ENCODE measurements at regions not wholly inside any gene's neighbourhood (a gene's known extent, or its start where the extent isn't known, plus 50 kb on each side); places are given as distances from the start of the nearest gene placed in this dataset.

DNA sequence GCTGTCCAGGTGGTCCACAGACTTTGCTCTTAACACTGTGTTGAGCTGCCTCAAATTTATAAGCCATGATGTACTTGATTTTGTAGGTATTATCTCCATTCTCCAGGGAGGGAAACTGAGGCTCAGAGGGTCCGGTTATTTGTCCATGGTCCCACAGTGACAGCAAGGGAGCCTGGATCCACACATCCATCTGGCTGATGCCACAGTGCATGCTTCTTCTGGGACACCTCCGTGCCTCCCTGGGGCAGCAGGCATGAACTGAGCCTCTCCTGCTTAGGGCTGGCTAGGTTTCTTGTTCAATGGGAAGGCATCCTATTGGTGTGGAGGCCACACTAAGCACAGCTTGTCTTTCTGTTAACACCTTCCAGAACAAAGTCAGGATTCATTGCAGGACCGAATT is 317.3 kb downstream of the AJAP1 start:
- DNase-seq, result no peak

GRCh38 chr1:4970532-4970931 is 316.1 kb downstream of the AJAP1 start:
- no peak for DNase-seq

- no peak for DNase-seq
Observed at GRCh38 chr1:4969556-4970129, 315.2 kb downstream of the AJAP1 start.

- no peak for DNase-seq
Observed at GRCh38 chr1:4965346-4966075, 311.1 kb downstream of the AJAP1 start.

- no peak for DNase-seq
Observed at GRCh38 chr1:4964634-4965345, 310.4 kb downstream of the AJAP1 start.

DNA sequence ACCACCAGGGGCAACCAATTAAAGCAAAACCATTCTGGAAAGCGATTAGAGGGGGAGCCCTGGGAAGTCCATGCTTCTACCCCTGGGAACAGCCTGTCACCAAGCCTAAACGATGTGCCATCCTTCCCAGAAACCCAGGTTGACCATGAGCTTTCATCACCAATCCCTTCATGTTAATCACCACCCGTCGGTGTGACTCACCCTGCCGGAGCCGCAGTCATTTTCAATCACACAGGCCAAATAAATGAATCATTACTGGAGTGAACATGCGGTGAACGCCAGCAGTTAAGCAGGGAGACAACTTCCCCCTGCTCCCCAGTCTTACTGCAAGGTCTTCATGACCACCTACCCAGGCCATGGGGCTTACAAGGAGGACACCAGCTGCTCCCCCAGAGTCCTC is 308.8 kb downstream of the AJAP1 start:
- no peak for DNase-seq

GRCh38 chr1:4962836-4963235 is 308.4 kb downstream of the AJAP1 start:
- no peak for DNase-seq

DNA sequence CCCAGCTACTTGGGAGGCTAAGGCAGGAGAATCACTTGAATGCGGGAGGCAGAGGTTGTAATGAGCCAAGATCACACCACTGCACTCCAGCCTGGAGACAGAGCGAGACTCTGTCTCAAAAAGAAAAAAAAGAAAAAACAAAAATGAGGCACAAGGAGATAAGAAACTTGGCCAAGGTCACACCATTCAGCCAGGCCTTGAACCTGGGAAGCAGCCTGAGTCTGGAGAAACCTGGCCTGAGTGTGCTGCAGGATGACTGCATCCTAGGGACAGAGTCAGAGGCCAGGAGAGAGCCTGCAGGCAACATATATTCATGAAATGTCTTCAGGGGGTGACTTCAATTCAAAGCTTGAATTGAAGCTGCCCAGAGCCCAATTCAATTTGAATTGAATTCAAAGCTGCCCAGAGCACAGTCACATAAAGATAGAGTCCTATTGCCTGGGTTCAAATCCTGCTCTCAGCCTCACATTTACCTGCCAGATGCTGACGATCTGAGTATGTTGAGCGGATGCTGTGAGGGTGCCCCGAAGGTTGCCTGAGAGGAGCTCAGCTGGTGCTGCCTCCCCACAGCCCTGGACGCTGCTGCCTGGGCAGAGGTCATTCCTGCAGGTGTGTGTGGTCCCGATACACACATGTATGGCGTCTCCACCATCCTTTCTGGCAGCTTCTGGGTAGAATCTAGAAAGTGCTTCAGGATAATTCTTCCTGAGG is 307.7 kb downstream of the AJAP1 start:
- no peak for DNase-seq

- no peak for DNase-seq
Observed at GRCh38 chr1:4960782-4961475, 306.5 kb downstream of the AJAP1 start.

- DNase-seq, result no peak
Observed at GRCh38 chr1:4960336-4960735, 305.9 kb downstream of the AJAP1 start.

DNA sequence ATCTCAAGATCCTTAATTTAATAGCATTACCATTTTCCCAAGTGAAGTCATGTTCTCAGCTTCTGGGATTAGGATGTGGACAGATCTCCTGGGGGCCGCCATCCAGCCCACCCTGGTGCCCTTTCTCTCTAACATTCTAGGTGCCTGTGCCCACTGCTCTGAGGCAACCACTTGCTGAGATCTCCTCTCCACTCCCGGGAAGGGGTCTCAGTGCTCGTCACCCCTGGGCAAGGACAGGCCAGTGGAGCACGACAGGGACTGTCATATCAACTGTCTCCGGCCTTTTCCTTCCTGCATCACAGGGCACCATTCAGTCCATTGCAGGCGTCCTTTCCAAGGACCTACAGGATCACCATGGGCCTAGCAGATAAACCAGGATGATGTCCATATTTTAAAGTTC is 304.8 kb downstream of the AJAP1 start:
- DNase-seq, result no peak

DNA sequence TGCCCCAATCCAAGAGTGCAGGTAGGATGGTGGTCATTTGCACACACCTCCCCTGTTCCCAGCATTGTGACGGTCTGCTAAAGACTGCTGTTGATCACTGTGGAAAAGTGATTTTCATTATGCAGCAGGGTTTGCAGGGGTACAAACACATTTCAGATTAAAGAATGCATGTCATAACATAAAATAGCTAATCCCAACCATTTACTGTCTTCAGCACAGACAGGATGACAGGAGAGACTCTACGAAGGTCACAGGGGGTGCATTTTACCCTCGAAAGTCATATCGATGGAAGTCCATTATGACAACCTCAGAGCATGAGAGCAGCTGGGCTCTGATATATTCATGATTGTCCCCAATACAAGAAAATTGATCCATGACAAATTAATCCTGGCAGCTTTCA is 302.6 kb downstream of the AJAP1 start:
- no peak for DNase-seq

GRCh38 chr1:4954392-4954791 is 300.0 kb downstream of the AJAP1 start:
- DNase-seq, result no peak

- DNase-seq, result no peak
Observed at GRCh38 chr1:4951601-4952000, 297.2 kb downstream of the AJAP1 start.

- no peak for DNase-seq
Observed at GRCh38 chr1:4946343-4946742, 291.9 kb downstream of the AJAP1 start.

DNA sequence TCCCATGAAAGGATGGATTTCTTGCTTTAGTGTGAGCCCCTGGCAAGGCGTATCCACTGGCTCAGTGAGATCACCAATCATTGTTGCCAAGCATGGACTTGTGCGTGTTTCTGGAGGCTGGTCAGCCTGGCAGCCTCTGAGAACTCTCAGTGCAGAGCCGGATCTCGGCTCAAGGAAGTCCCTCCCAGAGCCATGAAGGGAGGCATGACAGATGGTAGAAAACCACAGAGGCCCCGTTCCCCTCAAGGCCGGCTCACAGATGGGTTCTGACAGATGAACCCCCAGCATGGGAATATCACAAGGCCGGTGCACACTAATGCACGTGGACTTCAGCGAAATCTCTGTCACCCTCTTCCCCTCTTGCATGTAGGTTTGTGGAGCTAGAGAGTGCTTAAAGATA is 290.5 kb downstream of the AJAP1 start:
- DNase-seq, result no peak

DNA sequence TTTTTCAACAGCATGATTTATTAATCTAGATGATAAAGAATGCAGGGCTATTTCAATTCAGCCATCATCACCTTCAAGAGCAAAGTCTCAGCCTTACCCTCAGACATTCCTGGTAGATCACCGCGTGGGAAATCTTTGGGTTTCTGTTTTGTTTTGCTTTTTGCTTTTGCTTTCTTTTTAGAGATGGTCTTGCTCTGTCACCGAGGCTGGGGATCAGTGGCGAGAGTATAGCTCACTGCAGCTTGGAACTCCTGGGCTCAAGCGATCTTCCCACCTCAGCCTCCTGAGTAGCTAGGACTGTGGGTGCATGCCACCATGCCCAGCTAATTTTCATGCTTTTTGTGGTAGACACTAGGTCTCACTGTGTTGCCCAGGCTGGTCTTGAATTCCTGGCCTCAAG is 289.7 kb downstream of the AJAP1 start:
- DNase-seq, result no peak

GRCh38 chr1:4939266-4939665 is 284.9 kb downstream of the AJAP1 start:
- DNase-seq, result no peak

DNA sequence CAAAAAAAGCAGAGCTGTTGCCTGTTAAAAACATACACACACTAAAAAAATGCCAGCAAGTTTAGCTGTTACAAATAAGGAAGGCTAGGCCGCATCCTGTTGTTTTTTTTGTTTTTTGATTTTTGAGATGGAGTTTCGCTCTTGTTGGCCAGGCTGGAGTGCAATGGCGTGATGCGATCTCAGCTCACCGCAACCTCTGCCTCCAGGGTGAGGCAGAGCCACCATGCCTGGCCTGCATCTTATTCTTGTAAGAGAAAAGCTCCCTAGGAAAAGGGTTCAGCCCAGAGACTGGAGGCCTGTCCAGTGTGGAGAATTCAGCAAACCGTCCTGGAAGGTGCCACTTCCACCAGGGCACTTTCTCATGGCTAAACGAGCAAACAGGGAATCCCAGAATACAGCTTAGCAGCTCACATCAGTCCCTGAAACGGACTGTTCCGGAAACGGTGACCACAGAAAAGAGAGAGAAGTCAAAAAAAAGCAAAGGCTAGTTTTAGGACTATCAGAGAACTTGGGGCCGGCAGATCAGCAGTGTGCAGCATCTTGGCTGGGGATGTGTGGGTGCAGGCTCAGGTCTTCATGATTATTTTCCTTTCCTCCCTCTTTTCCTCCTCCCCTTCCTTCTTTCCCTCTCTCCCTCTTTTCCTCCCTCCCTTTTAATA is 283.6 kb downstream of the AJAP1 start:
- no peak for DNase-seq

GRCh38 chr1:4935807-4936206 is 281.4 kb downstream of the AJAP1 start:
- no peak for DNase-seq

- no peak for DNase-seq
Observed at GRCh38 chr1:4933232-4933631, 278.8 kb downstream of the AJAP1 start.

GRCh38 chr1:4932311-4933030 is 278.1 kb downstream of the AJAP1 start:
- DNase-seq, result no peak

Data from activated naive CD4-positive, alpha-beta T cell (primary cell).